ENCODE measurements at regions not wholly inside any gene's neighbourhood (a gene's known extent, or its start where the extent isn't known, plus 50 kb on each side); places are given as distances from the start of the nearest gene placed in this dataset.

GRCh38 chr3:95049841-95050240 lies 987.0 kb downstream of the NSUN3 start:
- TF ChIP-seq ZNF621 (tag by site-specific recombination; IDR thresholded peaks at IDR 0.05) (no peak), OVOL3 (tag by site-specific recombination; IDR thresholded peaks at IDR 0.05) (no peak), ZNF148 (tag by site-specific recombination; IDR thresholded peaks at IDR 0.05; ENCODE audit: borderline replicate concordance) (no peak), REST (tag by site-specific recombination; IDR thresholded peaks at IDR 0.05) (no peak), ZBTB49 (tag by site-specific recombination; IDR thresholded peaks at IDR 0.05; ENCODE audit: low read depth) (no peak), FEZF1 (tag by site-specific recombination; IDR thresholded peaks at IDR 0.05) (no peak)

Measured in HEK293 (cell line).